Cardiac fibroblast (primary cell): ENCODE measurements at regions not wholly inside any gene's neighbourhood (a gene's known extent, or its start where the extent isn't known, plus 50 kb on each side); places are given as distances from the start of the nearest gene placed in this dataset.

Experiments used
- DNase-seq, 2 donors: peaks; one replicate each; pipeline versions ENCODE4 v3.0.0 to v3.0.0-alpha.2; 2010; ENCODE audit warnings: low read depth in 2 of 2
- H3K4me3 ChIP-seq, 2 donors: replicated peaks in 1 of 2; 1 replicate in 1 of 2; 2 replicates in 1 of 2; pipeline ENCODE4 v1.5.1; 2011; ENCODE audit warnings: low read depth in 2 of 2, low read length in 2 of 2, mild to moderate bottlenecking in 2 of 2, moderate library complexity in 1 of 2
- TF ChIP-seq, protein P1 (sequence below): IDR thresholded peaks from one replicate; pipeline ENCODE4 v1.5.1; 2011; ENCODE audit warnings: low read depth, mild to moderate bottlenecking, low read length, inconsistent platforms

DNA sequence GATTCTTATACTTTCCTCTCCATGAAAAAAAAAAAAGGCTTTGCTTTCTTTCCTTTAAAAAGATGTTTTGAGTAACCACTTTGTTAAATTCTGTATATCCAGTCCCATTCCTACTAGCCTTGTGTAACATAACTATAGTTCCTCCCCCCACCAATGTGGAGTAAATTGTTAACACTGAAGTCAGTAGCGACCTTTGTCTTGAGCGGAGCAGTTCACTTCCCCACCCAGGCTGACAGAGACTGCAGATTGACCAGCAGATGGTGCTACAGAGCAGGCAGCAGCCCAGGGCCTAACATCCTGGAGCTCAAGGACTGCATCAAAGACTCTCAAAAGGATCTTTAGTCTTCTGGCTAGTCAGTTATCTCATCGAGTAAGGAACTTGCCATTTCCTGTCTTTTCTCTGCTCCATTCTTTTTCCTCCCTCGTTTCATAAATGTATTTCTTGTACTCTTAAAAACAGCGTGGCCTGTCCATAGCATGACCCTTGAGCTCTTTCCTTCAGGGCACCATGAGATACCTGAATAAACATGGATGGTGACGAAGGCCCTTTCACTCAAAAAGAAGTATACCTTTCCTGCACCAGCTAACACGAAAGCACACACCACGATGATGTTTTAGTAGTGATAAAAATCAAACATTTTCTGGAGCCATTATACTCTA, 503.5 kb upstream of the PKN2 start:
- DNase-seq = peak; percentile 80 to 84
- H3K4me3 ChIP-seq = no peak overlapping the region
- TF ChIP-seq, protein P1, sequence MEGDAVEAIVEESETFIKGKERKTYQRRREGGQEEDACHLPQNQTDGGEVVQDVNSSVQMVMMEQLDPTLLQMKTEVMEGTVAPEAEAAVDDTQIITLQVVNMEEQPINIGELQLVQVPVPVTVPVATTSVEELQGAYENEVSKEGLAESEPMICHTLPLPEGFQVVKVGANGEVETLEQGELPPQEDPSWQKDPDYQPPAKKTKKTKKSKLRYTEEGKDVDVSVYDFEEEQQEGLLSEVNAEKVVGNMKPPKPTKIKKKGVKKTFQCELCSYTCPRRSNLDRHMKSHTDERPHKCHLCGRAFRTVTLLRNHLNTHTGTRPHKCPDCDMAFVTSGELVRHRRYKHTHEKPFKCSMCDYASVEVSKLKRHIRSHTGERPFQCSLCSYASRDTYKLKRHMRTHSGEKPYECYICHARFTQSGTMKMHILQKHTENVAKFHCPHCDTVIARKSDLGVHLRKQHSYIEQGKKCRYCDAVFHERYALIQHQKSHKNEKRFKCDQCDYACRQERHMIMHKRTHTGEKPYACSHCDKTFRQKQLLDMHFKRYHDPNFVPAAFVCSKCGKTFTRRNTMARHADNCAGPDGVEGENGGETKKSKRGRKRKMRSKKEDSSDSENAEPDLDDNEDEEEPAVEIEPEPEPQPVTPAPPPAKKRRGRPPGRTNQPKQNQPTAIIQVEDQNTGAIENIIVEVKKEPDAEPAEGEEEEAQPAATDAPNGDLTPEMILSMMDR = peak; percentile 99

DNA sequence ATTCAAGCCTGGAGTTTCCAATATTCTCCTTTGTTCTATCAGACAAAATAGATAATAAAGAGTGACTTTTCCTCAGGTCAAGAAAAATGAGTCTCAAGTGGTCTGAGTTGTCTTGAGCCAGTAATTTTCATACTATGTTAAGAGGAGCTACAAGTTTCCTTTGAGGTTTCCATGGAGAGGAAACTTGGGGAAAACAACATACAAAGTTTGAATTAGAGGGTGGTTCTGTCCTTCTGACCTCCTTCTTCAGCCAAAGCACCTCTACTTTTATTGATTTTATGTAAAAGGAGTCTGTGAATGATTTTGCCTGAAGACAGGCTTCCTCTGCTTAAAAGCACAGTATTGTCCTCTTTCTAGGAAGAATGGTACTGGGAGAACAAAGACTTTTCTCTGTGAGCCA, 497.2 kb upstream of the PKN2 start:
- TF ChIP-seq, protein P1 = no peak
- DNase-seq = no peak
- H3K4me3 ChIP-seq = no peak overlapping the region

DNA sequence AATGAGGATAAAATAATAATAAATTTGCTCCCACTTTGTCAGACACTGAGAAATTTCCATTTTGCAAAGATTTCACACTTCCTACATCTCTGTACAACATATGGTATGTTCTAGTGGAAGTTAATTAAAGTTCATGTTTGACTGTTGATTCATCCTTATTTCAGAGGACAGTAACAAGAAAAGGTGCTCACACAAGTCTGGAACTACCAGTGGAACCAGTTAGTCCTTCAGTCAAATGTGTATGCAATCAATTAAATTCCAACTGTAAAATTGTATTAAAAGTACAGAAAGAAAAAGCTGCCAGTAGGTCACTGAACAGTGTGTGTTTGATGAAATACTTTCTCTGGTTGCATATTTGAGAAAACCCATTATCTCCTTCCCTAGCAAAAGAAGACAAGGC, 496.0 kb upstream of the PKN2 start:
- TF ChIP-seq, protein P1 = no peak
- no peak for DNase-seq
- no peak overlapping the region for H3K4me3 ChIP-seq

DNA sequence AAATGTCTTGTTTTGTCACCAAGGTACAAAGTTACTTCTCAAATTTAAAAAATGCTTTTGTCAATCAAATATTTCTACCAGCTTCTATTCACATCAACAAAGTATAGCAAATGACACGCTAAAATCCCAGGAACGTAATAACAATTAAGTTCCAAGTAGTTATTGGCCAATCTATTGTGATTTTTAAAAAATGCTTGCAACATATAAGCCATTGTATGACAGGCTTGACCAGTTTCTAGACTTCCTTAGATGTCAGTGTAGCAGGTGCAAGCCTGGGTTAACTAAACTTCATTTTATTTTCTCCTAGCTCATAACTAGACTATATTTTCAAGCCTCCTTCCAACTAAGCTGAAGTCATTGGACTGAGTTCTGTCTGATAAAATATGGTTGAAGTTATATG, 494.5 kb upstream of the PKN2 start:
- H3K4me3 ChIP-seq = no peak overlapping the region
- TF ChIP-seq, protein P1 = no peak
- no peak for DNase-seq

DNA sequence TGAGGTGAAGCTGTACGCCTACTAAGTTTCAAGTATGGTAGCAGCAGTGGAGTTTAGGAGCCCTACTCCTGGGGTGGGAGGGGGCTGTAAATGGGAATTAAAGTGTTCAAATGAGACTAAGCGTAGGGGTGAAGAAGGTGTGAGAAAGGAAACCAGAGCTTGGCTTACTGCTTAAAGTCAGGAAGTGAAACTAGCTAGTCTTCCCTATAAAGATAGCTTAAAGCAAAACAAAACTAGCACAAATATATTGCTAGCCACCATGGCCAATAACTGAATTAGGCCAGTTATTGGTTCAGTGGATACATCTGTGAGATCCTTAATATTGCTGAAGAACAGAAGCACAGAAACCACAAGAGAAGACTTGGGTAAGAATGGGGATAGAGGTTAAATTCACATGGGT, 492.2 kb upstream of the PKN2 start:
- no peak for DNase-seq
- no peak overlapping the region for H3K4me3 ChIP-seq
- TF ChIP-seq, protein P1 = no peak

DNA sequence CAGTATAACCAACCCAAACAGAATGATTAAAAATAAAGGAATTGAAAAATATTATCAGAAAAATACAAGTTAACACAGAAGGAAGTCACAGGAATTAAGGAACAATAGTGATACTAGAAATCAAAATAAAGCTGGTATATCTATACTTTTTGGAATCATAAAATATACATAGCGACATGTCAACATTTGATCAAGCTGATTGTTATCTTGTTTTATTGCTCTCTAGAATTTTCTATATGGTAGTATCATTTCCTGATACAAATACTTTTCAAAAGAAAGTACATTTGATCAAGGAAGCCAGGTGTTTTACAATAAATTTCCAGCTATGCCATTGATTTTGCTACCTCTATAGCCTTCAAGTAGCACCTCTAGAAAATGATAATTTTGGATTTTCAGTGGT, 489.5 kb upstream of the PKN2 start:
- no peak for DNase-seq
- H3K4me3 ChIP-seq = no peak overlapping the region
- TF ChIP-seq, protein P1 = no peak

DNA sequence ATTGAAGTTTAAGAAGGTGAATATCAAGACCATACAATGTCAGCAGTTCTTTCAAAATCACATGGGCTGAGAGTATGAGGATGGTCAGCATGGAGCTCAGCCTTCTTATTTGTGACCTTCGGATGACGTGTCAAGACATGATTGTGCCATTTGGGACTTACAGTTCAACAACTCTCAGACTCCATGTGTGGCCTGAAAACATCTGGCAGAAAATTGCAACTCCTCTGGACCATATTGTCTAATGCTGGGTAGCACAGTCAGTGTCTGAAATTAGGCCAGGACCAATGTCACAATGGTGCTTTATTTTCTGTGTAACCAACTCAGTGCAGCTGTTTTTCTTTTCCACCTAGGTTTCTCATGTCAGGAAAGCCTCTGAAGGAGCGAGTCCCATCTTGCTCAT, 483.5 kb upstream of the PKN2 start:
- TF ChIP-seq, protein P1 = no peak
- no peak overlapping the region for H3K4me3 ChIP-seq

More for the DNA sequence above, 483.5 kb upstream of the PKN2 start:
- no peak for DNase-seq
